ENCODE measurements at regions not wholly inside any gene's neighbourhood (a gene's known extent, or its start where the extent isn't known, plus 50 kb on each side); places are given as distances from the start of the nearest gene placed in this dataset.

DNA sequence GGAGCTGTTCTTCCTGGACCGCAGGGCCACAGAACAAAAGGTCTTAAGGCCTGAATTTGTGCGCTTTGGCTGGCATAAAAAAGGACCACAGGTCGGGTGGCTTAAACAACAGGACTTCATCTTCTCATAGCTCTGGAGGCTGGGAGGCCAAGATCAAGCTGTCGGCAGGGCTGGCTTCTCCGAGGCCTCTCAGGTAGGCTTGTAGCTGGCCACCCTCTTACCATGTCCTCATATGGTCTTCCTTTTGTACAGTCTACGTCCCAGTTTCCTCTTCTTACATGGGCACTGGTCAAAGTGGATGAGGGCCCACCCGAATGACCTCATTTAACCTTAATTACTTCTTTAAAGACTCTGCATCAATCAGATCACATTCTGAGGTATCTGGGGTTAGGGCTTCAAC lies 257.6 kb downstream of the CBLN1 start:
- Histone ChIP-seq H3K9me3 (ENCODE audit: severe bottlenecking) (no peaks in the 10 kb centered on the region), H3K4me1 (ENCODE audit: insufficient read depth, poor library complexity, severe bottlenecking) (peaks cover 38% of the 10 kb centered on the region), H3K27ac (ENCODE audit: poor library complexity, severe bottlenecking) (peak overlapping the region; percentile 94), H3K36me3 (ENCODE audit: low read depth) (no peaks in the 10 kb centered on the region; the same call in 1 of the 2 replicates), H3K4me3 (ENCODE audit: severe bottlenecking) (no peak overlapping the region), H3K27me3 (ENCODE audit: insufficient read depth, poor library complexity, severe bottlenecking) (no peaks in the 10 kb centered on the region)
- DNase-seq (ENCODE audit: low spot score) (no peak), ATAC-seq (ENCODE audit: low read depth) (no peak)
- TF ChIP-seq, protein P1, sequence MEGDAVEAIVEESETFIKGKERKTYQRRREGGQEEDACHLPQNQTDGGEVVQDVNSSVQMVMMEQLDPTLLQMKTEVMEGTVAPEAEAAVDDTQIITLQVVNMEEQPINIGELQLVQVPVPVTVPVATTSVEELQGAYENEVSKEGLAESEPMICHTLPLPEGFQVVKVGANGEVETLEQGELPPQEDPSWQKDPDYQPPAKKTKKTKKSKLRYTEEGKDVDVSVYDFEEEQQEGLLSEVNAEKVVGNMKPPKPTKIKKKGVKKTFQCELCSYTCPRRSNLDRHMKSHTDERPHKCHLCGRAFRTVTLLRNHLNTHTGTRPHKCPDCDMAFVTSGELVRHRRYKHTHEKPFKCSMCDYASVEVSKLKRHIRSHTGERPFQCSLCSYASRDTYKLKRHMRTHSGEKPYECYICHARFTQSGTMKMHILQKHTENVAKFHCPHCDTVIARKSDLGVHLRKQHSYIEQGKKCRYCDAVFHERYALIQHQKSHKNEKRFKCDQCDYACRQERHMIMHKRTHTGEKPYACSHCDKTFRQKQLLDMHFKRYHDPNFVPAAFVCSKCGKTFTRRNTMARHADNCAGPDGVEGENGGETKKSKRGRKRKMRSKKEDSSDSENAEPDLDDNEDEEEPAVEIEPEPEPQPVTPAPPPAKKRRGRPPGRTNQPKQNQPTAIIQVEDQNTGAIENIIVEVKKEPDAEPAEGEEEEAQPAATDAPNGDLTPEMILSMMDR (IDR thresholded peaks at IDR 0.05; ENCODE audit: poor library complexity, severe bottlenecking): no peak

- TF ChIP-seq, protein P1 (IDR thresholded peaks at IDR 0.05; ENCODE audit: poor library complexity, severe bottlenecking): no peak
- DNase-seq (ENCODE audit: low spot score) (peak; percentile 94), ATAC-seq (ENCODE audit: low read depth) (peak; percentile 95)
- Histone ChIP-seq H3K4me1 (ENCODE audit: insufficient read depth, poor library complexity, severe bottlenecking) (peaks cover 38% of the 10 kb centered on the region), H3K36me3 (ENCODE audit: low read depth) (no peaks in the 10 kb centered on the region; the same call in 1 of the 2 replicates), H3K27me3 (ENCODE audit: insufficient read depth, poor library complexity, severe bottlenecking) (no peaks in the 10 kb centered on the region), H3K27ac (ENCODE audit: poor library complexity, severe bottlenecking) (peak overlapping the region; percentile 94), H3K4me3 (ENCODE audit: severe bottlenecking) (no peak overlapping the region), H3K9me3 (ENCODE audit: severe bottlenecking) (no peaks in the 10 kb centered on the region)
These were observed 258.6 kb downstream of the CBLN1 start for GRCh38 chr16:49023050-49023449.

DNA sequence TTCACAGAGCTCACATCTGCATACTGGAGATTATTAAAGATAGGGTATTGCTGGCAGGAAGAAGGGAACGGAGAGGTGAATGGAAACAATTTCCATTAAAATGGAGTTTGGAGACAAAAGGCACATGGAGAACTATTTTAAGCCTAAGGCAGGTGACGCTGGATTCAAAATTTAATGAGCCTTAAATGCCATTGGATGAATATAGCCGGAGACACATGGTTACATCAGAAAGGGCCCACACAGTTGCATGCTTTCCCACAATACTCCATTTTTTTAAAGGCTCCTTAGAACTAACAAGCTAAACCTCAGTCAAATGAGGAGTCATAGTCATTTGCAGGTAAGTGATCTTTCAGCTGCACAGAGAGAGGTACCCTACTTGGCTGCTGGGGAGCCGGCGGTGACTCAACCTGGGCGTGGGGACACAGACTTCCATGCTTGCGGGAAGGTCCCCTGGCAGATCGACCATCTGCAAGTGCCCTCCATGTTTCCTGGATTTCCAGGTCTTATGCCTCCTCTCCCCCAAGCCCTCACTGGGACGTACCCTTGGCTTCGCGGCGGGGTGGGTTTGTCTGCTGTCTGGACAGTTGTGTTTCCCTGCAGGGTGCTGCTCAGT lies 259.2 kb downstream of the CBLN1 start:
- Histone ChIP-seq H3K4me1 (ENCODE audit: insufficient read depth, poor library complexity, severe bottlenecking) (peaks cover 38% of the 10 kb centered on the region), H3K4me3 (ENCODE audit: severe bottlenecking) (no peak overlapping the region), H3K9me3 (ENCODE audit: severe bottlenecking) (no peaks in the 10 kb centered on the region), H3K27ac (ENCODE audit: poor library complexity, severe bottlenecking) (peak overlapping the region; percentile 94), H3K36me3 (ENCODE audit: low read depth) (no peaks in the 10 kb centered on the region), H3K27me3 (ENCODE audit: insufficient read depth, poor library complexity, severe bottlenecking) (no peaks in the 10 kb centered on the region)
- ATAC-seq (ENCODE audit: low read depth) (peak; percentile 53), DNase-seq (ENCODE audit: low spot score) (peak; percentile 71)
- TF ChIP-seq, protein P1 (IDR thresholded peaks at IDR 0.05; ENCODE audit: poor library complexity, severe bottlenecking): no peak

DNA sequence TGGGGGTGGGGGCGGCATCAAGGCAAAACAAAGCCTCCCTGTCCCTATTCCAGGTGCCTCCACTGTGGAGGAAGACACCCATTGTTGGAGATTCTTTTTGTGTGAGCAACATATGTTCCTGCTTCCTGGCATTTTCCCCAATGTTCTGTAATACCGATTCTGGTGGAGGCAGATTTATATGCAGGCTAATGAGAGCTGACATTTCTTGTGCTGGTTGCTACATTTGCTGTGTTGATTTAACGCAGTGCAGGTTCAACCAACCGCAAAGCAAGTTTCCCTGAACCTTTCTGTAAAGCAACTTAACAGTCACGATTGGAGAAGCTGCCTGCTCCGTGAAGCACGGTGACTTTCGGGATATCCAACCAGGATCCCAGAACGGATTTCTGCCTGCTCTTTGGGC lies 260.5 kb downstream of the CBLN1 start:
- H3K36me3 ChIP-seq (ENCODE audit: low read depth): no peaks in the 10 kb centered on the region
- DNase-seq (ENCODE audit: low spot score) (no peak), ATAC-seq (ENCODE audit: low read depth) (peak; percentile 18)
- TF ChIP-seq, protein P1 (IDR thresholded peaks at IDR 0.05; ENCODE audit: poor library complexity, severe bottlenecking): no peak
- no peak overlapping the region for H3K4me3 ChIP-seq (ENCODE audit: severe bottlenecking)
- no peaks in the 10 kb centered on the region for H3K27me3 ChIP-seq (ENCODE audit: insufficient read depth, poor library complexity, severe bottlenecking)
- H3K4me1 ChIP-seq (ENCODE audit: insufficient read depth, poor library complexity, severe bottlenecking): peaks cover 38% of the 10 kb centered on the region
- no peaks in the 10 kb centered on the region for H3K9me3 ChIP-seq (ENCODE audit: severe bottlenecking)
- peak overlapping the region; percentile 94 for H3K27ac ChIP-seq (ENCODE audit: poor library complexity, severe bottlenecking)

- Histone ChIP-seq H3K9me3 (ENCODE audit: severe bottlenecking) (no peaks in the 10 kb centered on the region), H3K27me3 (ENCODE audit: insufficient read depth, poor library complexity, severe bottlenecking) (no peaks in the 10 kb centered on the region), H3K27ac (ENCODE audit: poor library complexity, severe bottlenecking) (peak overlapping the region; percentile 94), H3K4me1 (ENCODE audit: insufficient read depth, poor library complexity, severe bottlenecking) (peaks cover 38% of the 10 kb centered on the region), H3K36me3 (ENCODE audit: low read depth) (no peaks in the 10 kb centered on the region), H3K4me3 (ENCODE audit: severe bottlenecking) (no peak overlapping the region)
- ATAC-seq (ENCODE audit: low read depth) (no peak), DNase-seq (ENCODE audit: low spot score) (no peak)
- TF ChIP-seq, protein P1 (IDR thresholded peaks at IDR 0.05; ENCODE audit: poor library complexity, severe bottlenecking): no peak
These were observed 261.2 kb downstream of the CBLN1 start for GRCh38 chr16:49020436-49020835.

All from RWPE2 (cell line).